ENCODE measurements at regions not wholly inside any gene's neighbourhood (a gene's known extent, or its start where the extent isn't known, plus 50 kb on each side); places are given as distances from the start of the nearest gene placed in this dataset.
A peak's percentile ranks its signal among the peaks of the same experiment; 100 is the strongest.

DNA sequence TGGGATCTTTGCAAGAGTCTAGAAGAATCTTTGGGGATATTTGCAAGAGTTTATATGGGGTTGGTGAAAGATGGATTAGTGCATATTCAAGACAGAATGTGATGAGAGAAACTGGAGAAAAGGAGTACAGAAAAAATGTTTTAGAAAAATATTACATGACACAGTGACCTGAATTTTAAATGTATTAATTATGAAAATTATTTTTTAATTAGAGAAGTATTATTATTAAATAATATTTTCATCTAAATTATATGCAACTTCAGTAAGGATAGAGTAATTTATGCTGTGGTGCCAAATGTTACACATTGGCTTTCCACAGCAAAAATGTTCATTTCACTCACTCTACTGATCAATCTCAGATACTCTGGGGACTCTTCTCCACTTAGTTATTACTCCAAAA is 1442.8 kb upstream of the SLC39A10 start:
- H3K36me3 Mint-ChIP-seq (ENCODE audit: low read depth), result no peaks in the 10 kb centered on the region
- H3K4me1 Mint-ChIP-seq, result no peaks in the 10 kb centered on the region
- H3K9me3 Mint-ChIP-seq, result no peaks in the 10 kb centered on the region
- H3K4me3 Mint-ChIP-seq, result no peak overlapping the region
- TF ChIP-seq CTCF (IDR thresholded peaks at IDR 0.05), result no peak
- H3K27ac Mint-ChIP-seq, result no peak overlapping the region
- DNase-seq, result no peak
- no peaks in the 10 kb centered on the region for H3K27me3 Mint-ChIP-seq (ENCODE audit: low read depth, poor library complexity)

- no peaks in the 10 kb centered on the region for H3K4me1 Mint-ChIP-seq
- H3K4me3 Mint-ChIP-seq, result no peak overlapping the region
- no peaks in the 10 kb centered on the region for H3K9me3 Mint-ChIP-seq
These were observed 1451.3 kb upstream of the SLC39A10 start for GRCh38 chr2:194205568-194206227.

DNA sequence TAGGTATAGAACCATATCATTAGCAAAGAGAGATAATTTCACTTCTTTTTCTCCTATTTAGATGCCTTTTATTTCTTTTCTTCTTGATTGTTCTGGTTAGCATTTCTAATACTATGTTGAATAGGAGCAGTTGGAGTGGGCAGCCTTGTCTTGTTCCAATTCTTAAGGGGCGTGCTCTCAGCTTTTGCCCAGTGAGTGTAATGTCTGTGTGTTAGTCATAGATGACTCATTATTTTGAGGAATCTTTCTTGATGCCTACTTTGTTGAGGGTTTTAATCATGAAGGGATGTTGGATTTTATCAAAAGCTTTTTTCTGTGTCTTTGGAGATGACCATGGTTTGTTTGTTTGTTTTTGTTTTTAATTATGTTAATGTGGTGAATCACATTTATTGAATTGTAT is 1453.1 kb upstream of the SLC39A10 start:
- Mint-ChIP-seq H3K27me3 (ENCODE audit: low read depth, poor library complexity) (peaks cover under 1% of the 10 kb centered on the region), H3K36me3 (ENCODE audit: low read depth) (no peaks in the 10 kb centered on the region), H3K4me3 (no peak overlapping the region), H3K4me1 (no peaks in the 10 kb centered on the region), H3K9me3 (no peaks in the 10 kb centered on the region), H3K27ac (no peak overlapping the region)
- no peak for DNase-seq
- TF ChIP-seq CTCF (IDR thresholded peaks at IDR 0.05), result no peak

More at GRCh38 chr2:194205568-194206227, 1451.3 kb upstream of the SLC39A10 start:
- no peaks in the 10 kb centered on the region for H3K27me3 Mint-ChIP-seq (ENCODE audit: low read depth, poor library complexity)
- TF ChIP-seq CTCF (IDR thresholded peaks at IDR 0.05), result no peak
- H3K27ac Mint-ChIP-seq, result no peak overlapping the region
- DNase-seq, result no peak
- no peaks in the 10 kb centered on the region for H3K36me3 Mint-ChIP-seq (ENCODE audit: low read depth)

DNA sequence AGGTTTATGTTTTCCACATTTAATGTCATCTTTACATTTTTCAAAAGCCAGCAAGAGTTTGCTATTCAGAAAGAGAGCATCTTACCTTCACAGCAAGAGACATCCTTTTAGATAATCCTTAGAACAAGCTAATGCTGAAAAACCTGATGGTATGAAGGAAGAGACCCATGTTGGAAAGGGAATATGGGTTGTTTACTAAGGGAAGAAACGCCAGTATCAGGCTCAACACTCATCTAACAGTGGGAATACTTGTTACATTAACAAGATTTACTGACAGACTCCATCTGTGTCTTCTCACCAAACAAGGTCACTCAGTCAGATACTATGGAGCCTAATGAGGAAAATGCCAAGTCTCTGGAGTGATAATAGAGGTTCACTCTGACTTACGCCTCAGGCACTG is 1474.1 kb upstream of the SLC39A10 start:
- TF ChIP-seq CTCF (IDR thresholded peaks at IDR 0.05), result no peak
- H3K4me3 Mint-ChIP-seq, result no peak overlapping the region
- H3K9me3 Mint-ChIP-seq, result no peaks in the 10 kb centered on the region
- no peak overlapping the region for H3K27ac Mint-ChIP-seq
- no peak for DNase-seq
- no peaks in the 10 kb centered on the region for H3K4me1 Mint-ChIP-seq
- H3K27me3 Mint-ChIP-seq (ENCODE audit: low read depth, poor library complexity), result no peaks in the 10 kb centered on the region
- no peaks in the 10 kb centered on the region for H3K36me3 Mint-ChIP-seq (ENCODE audit: low read depth)

DNA sequence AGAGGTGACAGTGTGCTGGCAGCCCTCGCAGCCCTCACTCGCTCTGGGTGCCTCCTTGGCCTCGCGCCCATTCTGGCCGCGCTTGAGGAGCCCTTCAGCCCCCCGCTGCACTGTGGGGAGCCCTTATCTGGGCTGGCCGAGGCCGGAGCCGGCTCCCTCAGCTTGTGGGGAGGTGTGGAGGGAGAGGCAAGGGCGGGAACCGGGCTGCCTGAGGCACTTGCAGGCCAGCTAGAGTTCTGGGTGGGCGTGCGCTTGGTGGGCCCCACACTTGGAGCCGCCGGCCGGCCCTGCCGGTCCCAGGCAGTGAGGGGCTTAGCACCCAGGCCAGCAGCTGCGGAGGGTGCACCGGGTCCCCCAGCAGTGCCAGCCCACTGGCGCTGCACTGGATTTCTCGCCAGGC is 1480.9 kb upstream of the SLC39A10 start:
- Mint-ChIP-seq H3K9me3 (peaks cover 7% of the 10 kb centered on the region), H3K27me3 (ENCODE audit: low read depth, poor library complexity) (no peaks in the 10 kb centered on the region), H3K4me1 (no peaks in the 10 kb centered on the region), H3K36me3 (ENCODE audit: low read depth) (no peaks in the 10 kb centered on the region), H3K27ac (no peak overlapping the region), H3K4me3 (no peak overlapping the region)
- no peak for TF ChIP-seq CTCF (IDR thresholded peaks at IDR 0.05)
- DNase-seq, result no peak

DNA sequence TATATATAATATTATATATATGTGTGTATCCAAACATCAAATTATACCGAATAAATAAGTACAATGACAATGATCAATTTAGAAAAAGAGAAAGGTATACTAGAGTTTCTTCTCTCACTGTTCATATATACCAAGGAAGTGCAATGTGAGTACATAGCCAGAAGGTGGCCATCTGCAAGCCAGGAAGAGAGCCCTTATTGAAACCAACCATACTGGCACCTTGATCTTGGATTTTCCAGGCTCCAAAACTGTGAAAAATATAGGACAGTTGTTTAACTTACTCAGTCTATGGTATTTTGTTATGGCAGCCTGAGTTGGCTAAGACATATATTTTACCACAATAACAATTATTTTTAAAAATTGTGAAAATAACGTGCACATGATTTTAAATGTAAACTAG is 1490.2 kb upstream of the SLC39A10 start:
- Mint-ChIP-seq H3K27me3 (ENCODE audit: low read depth, poor library complexity) (no peaks in the 10 kb centered on the region), H3K4me1 (no peaks in the 10 kb centered on the region), H3K36me3 (ENCODE audit: low read depth) (no peaks in the 10 kb centered on the region), H3K9me3 (no peaks in the 10 kb centered on the region), H3K27ac (no peak overlapping the region), H3K4me3 (no peak overlapping the region)
- peak; percentile 10 for DNase-seq
- peak; percentile 69 for TF ChIP-seq CTCF (IDR thresholded peaks at IDR 0.05)
